GM18873 (cell line): ENCODE measurements at regions not wholly inside any gene's neighbourhood (a gene's known extent, or its start where the extent isn't known, plus 50 kb on each side); places are given as distances from the start of the nearest gene placed in this dataset.

Experiments
- ATAC-seq: cut with Tn5 transposase; IDR thresholded peaks from one replicate; pipeline ENCODE4 v1.9.1; 2021; ENCODE audit warnings: mild to moderate bottlenecking, moderate library complexity, moderate number of reproducible peaks; ENCODE audit not compliant: unreplicated experiment, low FRiP score

- no peak for ATAC-seq
Measured at GRCh38 chr2:56508662-56509061, 324.9 kb downstream of the CCDC85A start.

DNA sequence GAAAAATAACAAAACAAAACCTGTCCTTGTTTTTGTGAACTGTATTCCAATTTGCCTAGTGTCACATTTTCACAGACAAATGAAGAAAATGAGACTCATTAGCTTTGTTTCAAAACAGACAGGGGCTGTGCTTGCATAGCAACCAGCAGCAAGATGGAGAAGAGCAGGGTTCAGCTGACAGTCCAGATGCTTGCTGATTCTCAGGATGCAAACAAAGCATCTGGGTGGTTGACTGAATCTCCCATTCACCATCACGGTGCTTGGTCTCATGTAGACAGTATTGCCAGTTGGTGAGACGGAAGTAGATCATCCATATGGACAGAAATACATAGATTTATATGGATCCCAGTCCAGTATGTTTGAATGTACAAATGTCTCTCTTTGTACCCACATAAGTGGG, 326.8 kb downstream of the CCDC85A start:
- ATAC-seq: no peak

DNA sequence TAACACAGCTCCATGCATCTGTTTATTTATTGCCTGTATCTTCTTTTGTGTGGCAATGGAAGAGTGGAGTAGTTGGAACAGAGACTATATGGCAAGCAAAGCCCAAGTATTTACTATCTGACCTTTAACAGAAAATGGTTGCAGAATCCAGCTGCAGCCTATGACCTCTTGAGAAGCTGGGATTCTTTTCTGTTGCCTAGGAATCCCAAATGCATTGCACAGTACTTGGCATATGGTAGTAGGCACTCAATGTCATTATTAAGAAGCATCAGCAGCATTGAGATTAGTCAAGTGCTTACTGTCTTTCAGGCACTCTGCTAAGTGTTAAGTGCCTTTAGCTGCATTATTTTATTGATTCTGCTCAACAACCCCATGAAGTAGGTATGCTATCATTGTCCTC, 331.6 kb downstream of the CCDC85A start:
- ATAC-seq: no peak

DNA sequence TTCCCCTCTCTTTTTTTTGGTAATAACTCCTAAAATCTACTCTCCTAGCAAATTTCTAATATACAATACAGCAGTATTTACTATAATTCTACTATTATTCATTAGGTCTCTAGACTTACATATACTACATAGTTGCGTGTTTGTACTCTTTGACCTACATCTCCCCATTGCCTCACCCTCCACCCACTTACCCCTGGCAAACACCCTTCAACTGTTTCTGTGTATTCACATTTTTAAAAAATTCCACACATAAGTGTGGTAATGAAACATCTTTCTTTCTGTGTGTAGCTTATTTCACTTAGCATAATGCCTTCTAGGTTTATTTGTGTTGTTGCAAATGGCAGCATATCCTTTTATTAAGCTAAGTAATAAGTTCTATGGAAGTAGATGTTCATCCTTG, 336.0 kb downstream of the CCDC85A start:
- ATAC-seq: no peak

GRCh38 chr2:56522605-56523089, 338.9 kb downstream of the CCDC85A start:
- no peak for ATAC-seq

GRCh38 chr2:56523816-56524215, 340.0 kb downstream of the CCDC85A start:
- ATAC-seq: no peak

DNA sequence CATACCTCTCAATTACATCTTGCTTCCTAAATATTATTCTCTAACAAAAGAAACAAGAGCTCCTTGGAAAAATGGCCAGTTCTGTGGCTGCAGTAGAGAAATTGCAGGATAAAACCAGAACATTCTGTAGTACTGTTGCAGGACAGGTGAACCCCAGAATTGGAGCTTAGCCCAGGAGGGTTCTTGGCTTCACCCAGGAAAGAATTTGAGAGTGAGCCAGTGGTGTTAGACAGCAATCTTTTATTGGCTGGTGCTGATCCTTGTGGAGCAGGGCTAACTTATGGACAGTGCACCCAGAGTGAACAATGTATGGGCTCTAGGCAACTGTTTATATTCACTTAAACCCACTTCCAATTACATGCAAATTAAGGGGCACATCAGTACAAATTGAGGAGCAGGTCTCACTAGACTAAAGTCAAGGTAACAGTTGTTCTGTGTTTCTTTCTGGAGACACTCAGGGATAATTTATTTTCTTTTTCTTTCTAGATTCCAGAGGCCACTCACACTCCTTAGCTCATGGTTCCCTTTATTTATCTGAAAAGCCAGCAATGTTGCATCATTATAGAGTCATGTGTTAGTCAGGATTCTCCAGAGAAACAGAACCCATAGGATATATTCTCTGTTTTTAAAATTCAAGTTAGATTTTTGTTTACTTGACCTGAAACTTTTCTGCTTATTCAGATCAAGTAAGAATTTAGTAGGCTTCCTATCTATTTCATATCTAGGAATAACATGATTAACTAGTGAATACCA, 348.1 kb downstream of the CCDC85A start:
- ATAC-seq: no peak

DNA sequence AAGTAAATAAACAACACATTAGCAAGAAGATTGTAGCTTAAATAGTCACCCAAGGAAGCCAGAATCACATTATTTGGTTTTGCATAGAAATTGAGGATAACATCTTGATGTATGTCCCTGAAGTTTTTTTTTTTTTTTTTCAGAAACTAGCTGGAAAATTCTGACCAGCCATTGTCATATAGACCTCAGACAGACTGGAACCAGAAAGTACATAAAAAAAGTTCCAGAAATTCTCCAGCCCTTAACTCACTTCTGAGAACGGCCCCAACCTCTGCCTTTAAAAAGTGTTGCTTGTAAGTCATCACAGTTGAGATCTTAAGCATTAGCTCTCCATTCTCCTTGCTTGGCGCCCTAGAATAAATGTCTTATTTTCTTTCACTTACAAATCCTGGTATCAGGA, 350.5 kb downstream of the CCDC85A start:
- no peak for ATAC-seq

DNA sequence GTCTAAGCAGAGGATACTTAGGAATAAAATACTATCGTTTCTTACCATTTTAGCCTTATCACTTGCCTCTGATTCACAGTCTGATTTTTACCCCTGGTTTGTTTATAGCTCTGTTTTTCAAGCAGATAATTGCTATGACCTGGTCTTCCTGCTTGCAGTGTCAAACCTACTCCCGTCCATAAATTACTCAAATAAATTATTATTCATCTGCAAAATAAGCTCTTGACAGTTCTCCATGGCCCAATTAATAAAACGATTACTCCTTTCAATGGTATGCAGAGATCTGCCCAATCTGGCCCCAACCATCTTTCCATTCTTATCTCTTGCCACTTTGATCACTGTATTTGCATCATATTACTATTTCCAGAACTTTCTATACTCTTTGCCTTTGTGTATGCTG, 354.0 kb downstream of the CCDC85A start:
- ATAC-seq: no peak

GRCh38 chr2:56539618-56540017, 355.8 kb downstream of the CCDC85A start:
- ATAC-seq: no peak

DNA sequence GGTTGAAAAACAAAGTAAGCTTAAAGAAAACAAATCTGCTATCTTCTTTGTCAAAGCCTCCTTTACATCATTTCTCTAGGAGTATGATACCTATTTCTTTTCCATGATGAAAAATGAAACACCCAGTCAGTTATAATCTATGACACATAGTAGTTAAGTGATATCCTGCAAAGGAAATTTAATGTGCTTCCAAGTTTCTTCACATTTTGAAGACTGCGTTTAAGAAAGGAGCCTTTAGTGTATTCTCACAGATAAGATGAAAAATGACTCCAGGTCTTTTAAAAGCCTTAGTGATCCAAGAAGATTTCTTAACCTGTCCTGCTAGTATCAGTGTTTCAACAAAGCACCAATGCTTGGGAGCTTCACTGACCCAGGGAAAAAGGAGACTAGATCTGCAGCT, 356.7 kb downstream of the CCDC85A start:
- ATAC-seq: no peak

GRCh38 chr2:56540916-56541315, 357.1 kb downstream of the CCDC85A start:
- no peak for ATAC-seq

GRCh38 chr2:56542213-56542612, 358.4 kb downstream of the CCDC85A start:
- ATAC-seq: no peak

GRCh38 chr2:56565143-56565542, 381.4 kb downstream of the CCDC85A start:
- ATAC-seq: no peak

DNA sequence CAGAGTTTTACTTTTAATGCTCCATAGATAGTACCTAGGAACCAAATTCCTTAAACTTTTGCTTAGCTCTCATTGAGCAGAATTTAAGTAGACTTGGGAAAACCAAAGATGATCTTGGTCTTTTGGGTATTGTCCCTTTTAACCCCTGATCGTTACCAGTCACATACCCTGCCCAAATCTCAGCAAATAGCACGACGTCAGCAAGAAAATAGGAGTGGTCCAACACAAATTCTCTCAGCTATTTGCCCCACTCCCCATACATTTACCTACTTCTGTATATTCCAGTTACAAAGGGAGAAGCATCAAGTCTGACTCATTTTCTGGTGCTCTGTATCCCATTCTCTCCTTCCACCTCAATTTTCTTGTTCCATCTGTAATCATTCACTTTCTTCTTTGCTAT, 387.3 kb downstream of the CCDC85A start:
- ATAC-seq: no peak

- no peak for ATAC-seq
Measured at GRCh38 chr2:56576001-56576400, 392.2 kb downstream of the CCDC85A start.

DNA sequence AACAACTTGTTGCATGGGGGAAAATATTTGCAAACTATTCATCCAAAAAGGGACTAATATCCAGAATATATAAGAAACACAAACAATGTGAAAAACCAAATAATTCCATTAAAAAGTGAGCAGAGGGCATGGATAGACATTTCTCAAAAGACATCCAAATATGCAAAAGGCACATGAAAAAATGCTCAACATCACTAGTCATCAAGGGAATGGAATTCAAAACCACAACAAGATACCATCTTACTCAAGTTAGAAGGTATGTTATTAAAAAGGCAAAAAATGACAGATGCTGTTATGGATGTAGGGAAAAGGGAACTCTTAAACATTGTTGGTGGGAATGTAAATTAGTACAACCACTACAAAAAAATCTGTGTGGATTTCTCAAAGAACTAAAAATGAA, 396.5 kb downstream of the CCDC85A start:
- no peak for ATAC-seq

DNA sequence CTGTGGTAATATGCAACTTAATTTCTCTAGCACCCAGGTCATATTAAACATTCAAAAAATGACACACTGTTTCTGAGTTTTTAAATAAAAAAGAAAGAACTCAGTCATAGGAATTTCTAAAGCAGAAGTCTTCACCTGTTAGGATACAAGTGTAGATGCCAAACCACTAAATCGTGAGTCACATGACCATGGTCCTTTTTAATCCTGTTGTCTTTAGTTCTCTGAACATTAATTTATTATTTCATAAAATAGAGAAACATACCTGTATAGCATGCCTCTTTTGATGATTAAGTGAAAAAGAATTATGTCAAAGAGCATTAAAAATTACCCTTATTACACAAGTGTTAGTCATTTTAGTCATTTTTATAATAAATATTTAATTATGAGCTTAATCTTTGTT, 398.8 kb downstream of the CCDC85A start:
- no peak for ATAC-seq

GRCh38 chr2:56583796-56584315, 400.1 kb downstream of the CCDC85A start:
- ATAC-seq: no peak

DNA sequence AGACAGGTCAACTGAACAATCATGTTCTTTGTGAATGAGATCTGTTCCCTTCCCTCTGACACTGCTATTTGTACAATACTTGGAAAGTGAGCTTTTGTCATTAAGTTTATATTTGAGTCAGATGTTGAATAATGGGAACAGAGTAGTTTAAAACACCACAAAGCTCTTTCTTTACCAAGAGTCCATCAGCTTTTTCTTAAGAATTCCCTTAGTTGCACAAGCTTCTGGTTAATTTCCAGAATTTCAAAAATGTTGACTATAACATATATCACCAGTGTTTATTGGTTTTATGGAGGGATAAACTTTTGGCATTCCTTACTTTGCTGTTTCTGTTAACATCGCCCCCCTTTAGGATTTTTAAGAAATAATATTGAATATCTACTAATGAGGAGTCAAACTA, 403.7 kb downstream of the CCDC85A start:
- ATAC-seq: no peak

DNA sequence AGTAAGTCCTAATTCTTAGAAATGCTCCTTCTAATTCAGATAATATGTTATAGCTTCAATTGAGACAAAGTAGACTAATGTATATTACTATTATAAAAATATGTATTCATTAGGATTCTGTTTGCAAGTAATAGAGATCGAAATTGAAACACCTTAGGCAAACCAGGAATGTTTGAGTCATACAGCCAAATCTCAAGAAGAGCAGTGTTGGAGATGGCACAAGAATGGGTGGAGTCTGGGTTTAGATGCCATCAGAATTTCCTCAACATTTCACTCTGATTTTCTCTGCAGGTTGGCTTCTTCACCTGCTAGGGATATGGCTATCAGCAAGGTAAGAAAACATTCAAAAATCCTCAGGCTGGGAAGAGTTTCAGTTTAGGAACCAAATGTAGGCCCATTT, 405.4 kb downstream of the CCDC85A start:
- ATAC-seq: no peak

DNA sequence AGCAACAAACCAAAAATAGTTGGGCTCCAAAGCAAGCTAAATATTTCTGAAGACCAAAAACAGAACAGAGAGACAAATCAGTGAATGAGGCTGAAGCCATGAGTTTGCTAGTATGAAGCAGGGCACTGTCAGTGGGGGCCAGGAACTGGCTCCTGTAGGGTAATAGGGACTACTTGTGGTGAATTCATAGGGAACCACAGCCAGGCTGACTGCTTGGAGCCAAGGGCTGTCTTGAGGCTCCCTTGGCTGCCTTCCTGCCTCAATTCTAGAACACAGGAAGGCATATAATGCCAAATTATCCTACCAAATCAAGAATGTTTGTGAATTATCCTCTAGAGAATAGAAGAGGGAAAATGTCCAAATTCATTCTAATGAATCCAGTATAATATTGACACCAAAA, 406.0 kb downstream of the CCDC85A start:
- ATAC-seq: no peak
